PC-9 (cell line): ENCODE measurements at regions not wholly inside any gene's neighbourhood (a gene's known extent, or its start where the extent isn't known, plus 50 kb on each side); places are given as distances from the start of the nearest gene placed in this dataset.

Experiments
- BruUV-seq: library from RNA; stranded (reverse); fragments of 400-500 nt; replicated peaks from 2 replicates; lab custom pipeline; 2021; lab: Mats Ljungman, UMichigan
- CTCF ChIA-PET: fragments of 300-600 bp; sonication (Branson Sonifier 250); formaldehyde crosslinking; loops from one replicate; lab custom pipeline; 2022; ENCODE audit warnings: antibody characterized with exemption; lab: Charles Lee
- POLR2A ChIA-PET: fragments of 300-600 bp; sonication (Branson Sonifier 250); formaldehyde crosslinking; loops from one replicate; lab custom pipeline; 2022; ENCODE audit warnings: antibody characterized with exemption; ENCODE audit not compliant: unreplicated experiment; lab: Charles Lee
- DNase-seq, 2 experiments: peaks; one replicate each; pipeline versions ENCODE4 v3.0.0 to v3.0.0-alpha.2; 2015 to 2022; ENCODE audit warnings: mixed read lengths in 1 of 2
- H2AFZ ChIP-seq: fragments of 200-600 bp; sonication (generic); 2 replicates; pipeline ENCODE4 v1.8.1; 2017; ENCODE audit warnings: antibody characterized with exemption
- H3F3A ChIP-seq: fragments of 200-600 bp; sonication (generic); 2 replicates; pipeline ENCODE4 v1.8.1; 2017; ENCODE audit warnings: antibody characterized with exemption, mild to moderate bottlenecking, low read depth; ENCODE audit not compliant: insufficient read depth
- H3K27ac ChIP-seq: fragments of 200-600 bp; sonication (generic); 2 replicates; pipeline ENCODE4 v1.6.1; 2016; ENCODE audit warnings: mixed run types
- H3K27me3 ChIP-seq: fragments of 200-600 bp; sonication (generic); 2 replicates; pipeline ENCODE4 v1.6.1; 2016; ENCODE audit warnings: low read depth, mixed run types; ENCODE audit not compliant: insufficient read depth
- H3K36me3 ChIP-seq: fragments of 200-600 bp; sonication (generic); 2 replicates; pipeline ENCODE4 v1.6.1; 2016; ENCODE audit warnings: low read depth, mixed run types
- H3K4me1 ChIP-seq: fragments of 200-600 bp; sonication (generic); replicated peaks from 2 replicates; pipeline ENCODE4 v1.6.1; 2016; ENCODE audit warnings: mixed run types; ENCODE audit not compliant: insufficient read depth
- H3K4me2 ChIP-seq: fragments of 200-600 bp; sonication (generic); 2 replicates; pipeline ENCODE4 v1.6.1; 2017; ENCODE audit warnings: mixed run types
- H3K4me3 ChIP-seq: fragments of 200-600 bp; sonication (generic); 2 replicates; pipeline ENCODE4 v1.6.1; 2016; ENCODE audit warnings: mixed run types
- H3K79me2 ChIP-seq: fragments of 200-600 bp; sonication (generic); 2 replicates; pipeline ENCODE4 v1.6.1; 2017; ENCODE audit warnings: low read depth, mixed run types
- H3K9me2 ChIP-seq: fragments of 200-600 bp; sonication (generic); 2 replicates; pipeline ENCODE4 v1.8.1; 2017; ENCODE audit warnings: mild to moderate bottlenecking; ENCODE audit not compliant: insufficient read depth
- H3K9me3 ChIP-seq: fragments of 200-600 bp; sonication (generic); 2 replicates; pipeline ENCODE4 v1.8.1; 2016; ENCODE audit warnings: low read depth; ENCODE audit not compliant: insufficient read depth
- H4K20me1 ChIP-seq: fragments of 200-600 bp; sonication (generic); 2 replicates; pipeline ENCODE4 v1.8.1; 2017; ENCODE audit not compliant: insufficient read depth
- EZH2 ChIP-seq: fragments of 200-600 bp; sonication (generic); IDR thresholded peaks from 2 replicates; pipeline ENCODE4 v1.8.0; 2017; ENCODE audit warnings: antibody characterized with exemption, low read depth
- intact Hi-C: fragments of 100-400 bp; cut with micrococcal nuclease; formaldehyde crosslinking; loops from one replicate; pipeline ENCODE4 v1.10.0; 2022; ENCODE audit not compliant: unreplicated experiment
- TF ChIP-seq, protein P1 (sequence below): fragments of 200-600 bp; sonication (generic); conservative IDR thresholded peaks from 2 replicates; pipeline ENCODE4 v1.6.1; 2017; ENCODE audit warnings: mixed run types, antibody characterized with exemption, mild to moderate bottlenecking, moderate library complexity

DNA sequence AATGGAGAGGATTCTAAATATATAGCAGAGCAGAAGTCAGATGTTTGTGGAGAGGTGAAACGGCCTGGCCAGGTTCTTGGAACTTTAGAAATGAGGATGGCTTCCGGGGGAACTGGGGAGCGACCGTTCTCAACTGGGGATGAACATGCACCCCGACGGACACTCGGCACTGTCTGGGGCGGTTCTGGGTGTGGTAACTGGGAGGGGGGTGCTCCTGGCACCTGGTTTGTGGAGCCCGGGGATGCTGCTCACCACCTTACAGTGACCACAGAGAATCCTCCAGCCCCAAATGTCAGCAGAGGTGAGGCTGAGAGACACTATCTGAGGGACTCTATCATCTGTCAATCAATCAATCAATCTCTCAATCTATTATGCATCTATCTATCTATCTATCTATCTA, 69.0 kb upstream of the PPP2R3B start:
- Histone ChIP-seq H3K4me1 (no peaks in the 10 kb centered on the region), H3K36me3 (no peaks in the 10 kb centered on the region), H3K4me2 (no peak overlapping the region), H4K20me1 (no peaks in the 10 kb centered on the region), H3K27ac (no peak overlapping the region), H3K9me3 (no peaks in the 10 kb centered on the region; the same call in 1 of the 2 replicates), H3K9me2 (no peaks in the 10 kb centered on the region), H3K4me3 (no peak overlapping the region), H3F3A (no peaks in the 10 kb centered on the region), H3K79me2 (no peaks in the 10 kb centered on the region), H2AFZ (no peak overlapping the region), H3K27me3 (peaks cover 47% of the 10 kb centered on the region)
- POLR2A ChIA-PET = no interaction called here
- DNase-seq = no peak
- no peak for TF ChIP-seq EZH2
- TF ChIP-seq, protein P1, sequence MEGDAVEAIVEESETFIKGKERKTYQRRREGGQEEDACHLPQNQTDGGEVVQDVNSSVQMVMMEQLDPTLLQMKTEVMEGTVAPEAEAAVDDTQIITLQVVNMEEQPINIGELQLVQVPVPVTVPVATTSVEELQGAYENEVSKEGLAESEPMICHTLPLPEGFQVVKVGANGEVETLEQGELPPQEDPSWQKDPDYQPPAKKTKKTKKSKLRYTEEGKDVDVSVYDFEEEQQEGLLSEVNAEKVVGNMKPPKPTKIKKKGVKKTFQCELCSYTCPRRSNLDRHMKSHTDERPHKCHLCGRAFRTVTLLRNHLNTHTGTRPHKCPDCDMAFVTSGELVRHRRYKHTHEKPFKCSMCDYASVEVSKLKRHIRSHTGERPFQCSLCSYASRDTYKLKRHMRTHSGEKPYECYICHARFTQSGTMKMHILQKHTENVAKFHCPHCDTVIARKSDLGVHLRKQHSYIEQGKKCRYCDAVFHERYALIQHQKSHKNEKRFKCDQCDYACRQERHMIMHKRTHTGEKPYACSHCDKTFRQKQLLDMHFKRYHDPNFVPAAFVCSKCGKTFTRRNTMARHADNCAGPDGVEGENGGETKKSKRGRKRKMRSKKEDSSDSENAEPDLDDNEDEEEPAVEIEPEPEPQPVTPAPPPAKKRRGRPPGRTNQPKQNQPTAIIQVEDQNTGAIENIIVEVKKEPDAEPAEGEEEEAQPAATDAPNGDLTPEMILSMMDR = no peak
- CTCF ChIA-PET = no interaction called here
- no TSS peak for BruUV-seq
- intact Hi-C loops = no loop called here

DNA sequence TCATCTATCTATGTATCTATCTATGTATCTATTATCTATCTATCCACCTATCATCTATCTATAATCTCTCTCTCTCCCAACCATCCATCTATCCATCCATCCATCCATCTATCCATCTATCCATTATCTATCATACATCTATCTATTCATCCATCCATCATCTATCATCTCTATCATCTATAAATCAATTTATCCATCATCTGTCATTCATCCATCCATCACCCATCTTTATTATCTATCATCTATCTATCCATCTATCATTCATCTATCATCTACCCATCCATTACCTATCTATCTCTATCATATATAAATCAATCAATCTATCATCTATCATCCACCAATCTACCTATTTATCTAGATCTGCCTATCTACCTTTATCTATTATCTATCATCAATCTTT, 69.4 kb upstream of the PPP2R3B start:
- DNase-seq = no peak
- H2AFZ ChIP-seq = no peak overlapping the region
- CTCF ChIA-PET = no interaction called here
- no peaks in the 10 kb centered on the region for H3K9me2 ChIP-seq
- peaks cover 49% of the 10 kb centered on the region for H3K27me3 ChIP-seq
- no peaks in the 10 kb centered on the region for H3K79me2 ChIP-seq
- TF ChIP-seq, protein P1 = no peak
- TF ChIP-seq EZH2 = no peak
- no peak overlapping the region for H3K27ac ChIP-seq
- BruUV-seq = no TSS peak
- no peaks in the 10 kb centered on the region; the same call in 1 of the 2 replicates for H3K9me3 ChIP-seq
- POLR2A ChIA-PET = no interaction called here
- intact Hi-C loops = no loop called here
- H3K36me3 ChIP-seq = no peaks in the 10 kb centered on the region
- no peaks in the 10 kb centered on the region for H4K20me1 ChIP-seq
- no peaks in the 10 kb centered on the region for H3K4me1 ChIP-seq
- no peak overlapping the region for H3K4me3 ChIP-seq
- no peaks in the 10 kb centered on the region for H3F3A ChIP-seq
- no peak overlapping the region for H3K4me2 ChIP-seq

DNA sequence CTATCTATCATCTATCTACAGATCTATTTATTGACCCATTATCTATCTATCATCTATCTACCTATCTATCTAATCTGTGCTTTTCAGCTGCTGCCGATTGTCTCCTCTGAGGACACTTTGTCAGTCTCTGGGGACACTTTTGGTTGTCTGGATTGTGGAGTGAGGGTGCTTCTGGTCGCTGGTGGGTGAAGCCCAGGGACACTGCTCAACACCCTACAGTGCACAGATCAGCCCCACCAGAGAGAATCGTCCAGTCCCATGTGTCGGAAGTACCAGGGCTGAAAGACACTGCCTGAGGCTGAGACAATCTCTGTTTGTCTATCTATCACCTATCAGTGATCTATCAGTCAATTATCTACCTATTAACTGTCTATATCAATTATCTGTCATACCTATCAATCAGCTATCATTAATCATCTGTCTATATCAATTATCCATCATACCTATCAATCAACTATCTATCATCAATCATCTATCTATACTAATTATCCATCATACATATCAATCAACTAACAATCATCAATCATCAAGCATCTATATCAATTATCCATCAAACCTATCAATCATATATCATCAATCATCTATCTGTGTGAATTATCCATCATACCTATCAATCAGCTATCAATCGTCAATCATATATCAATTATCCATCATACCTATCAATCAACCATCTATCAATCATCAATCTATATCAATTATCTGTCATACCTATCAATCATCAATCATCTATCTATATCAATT, 70.0 kb upstream of the PPP2R3B start:
- intact Hi-C loops = no loop called here
- no peak overlapping the region for H3K4me2 ChIP-seq
- ChIA-PET POLR2A (no interaction called here), CTCF (no interaction called here)
- H3K79me2 ChIP-seq = no peaks in the 10 kb centered on the region
- H3K4me3 ChIP-seq = no peak overlapping the region
- BruUV-seq = no TSS peak
- no peak overlapping the region for H3K27ac ChIP-seq
- H2AFZ ChIP-seq = no peak overlapping the region
- H4K20me1 ChIP-seq = no peaks in the 10 kb centered on the region
- H3K9me3 ChIP-seq = no peaks in the 10 kb centered on the region; the same call in 1 of the 2 replicates
- peaks cover under 1% of the 10 kb centered on the region; the same call in 1 of the 2 replicates for H3F3A ChIP-seq
- DNase-seq = no peak
- H3K36me3 ChIP-seq = no peaks in the 10 kb centered on the region
- TF ChIP-seq EZH2 = no peak
- TF ChIP-seq, protein P1 = no peak
- H3K9me2 ChIP-seq = no peaks in the 10 kb centered on the region
- no peaks in the 10 kb centered on the region for H3K4me1 ChIP-seq
- H3K27me3 ChIP-seq = peaks cover 46% of the 10 kb centered on the region
